ENCODE measurements at regions not wholly inside any gene's neighbourhood (a gene's known extent, or its start where the extent isn't known, plus 50 kb on each side); places are given as distances from the start of the nearest gene placed in this dataset.

GRCh38 chr7:46932676-46933424 is 649.1 kb downstream of the TNS3 start:
- H3K4me1 Mint-ChIP-seq: no peaks in the 10 kb centered on the region
- H3K4me1 ChIP-seq (ENCODE audit: control insufficient read depth in 1 of 2, extremely low read depth in 1 of 2, insufficient read depth in 2 of 2, low read length in 2 of 2): no peaks in the 10 kb centered on the region
- no peaks in the 10 kb centered on the region for H3K9me3 ChIP-seq
- DNase-seq: no peak
- no peak for ATAC-seq (replicated peaks in 1 of 4)
- H3K9me3 Mint-ChIP-seq: peaks cover 5 to 10% (median 7%) of the 10 kb centered on the region in 3 donors
- no peak overlapping the region for H3K27ac Mint-ChIP-seq
- 100% methylated on average over 1 of the region's 7 CpGs for WGBS (ENCODE audit: insufficient coverage)
- CTCF ChIA-PET: no interaction called here
- peaks cover 0 to 2% of the 10 kb centered on the region in 2 experiments for H3K27me3 ChIP-seq (replicated peaks in 1 of 2; ENCODE audit: control insufficient read depth in 2 of 2, extremely low read depth in 1 of 2, insufficient read depth in 2 of 2, low read length in 1 of 2)
- no peak overlapping the region for H3K27ac ChIP-seq (ENCODE audit: low read length)
- no peak overlapping the region for H3K4me3 ChIP-seq (ENCODE audit: control insufficient read depth in 1 of 2, extremely low read depth in 1 of 2, low read length in 1 of 2)
- H3K36me3 Mint-ChIP-seq: no peaks in the 10 kb centered on the region
- H3K27me3 Mint-ChIP-seq: no peaks in the 10 kb centered on the region
- no peak overlapping the region for H3K4me3 Mint-ChIP-seq
- no peaks in the 10 kb centered on the region for H3K36me3 ChIP-seq (ENCODE audit: control insufficient read depth in 2 of 2, extremely low read depth in 1 of 2, insufficient read depth in 1 of 2, low read length in 1 of 2)
- POLR2A ChIA-PET: no interaction called here

DNA sequence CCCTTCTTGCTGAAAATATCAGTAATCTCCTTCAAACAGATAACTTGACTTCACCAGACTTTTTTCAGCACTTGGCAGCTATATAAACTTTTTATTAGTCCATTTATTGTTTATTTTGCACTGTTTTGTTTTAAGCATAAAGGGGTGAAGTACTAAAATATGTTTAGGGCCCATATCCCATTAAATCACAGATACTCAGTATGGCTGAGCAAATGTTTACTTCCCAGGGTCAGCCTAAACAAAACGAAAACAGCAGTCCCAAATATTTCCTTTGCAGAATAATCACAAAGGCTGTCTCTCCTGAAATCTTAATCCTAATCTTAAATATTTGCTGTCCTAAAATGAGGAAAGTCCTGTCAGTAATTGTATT is 649.6 kb downstream of the TNS3 start:
- H3K9me3 ChIP-seq: no peaks in the 10 kb centered on the region
- ChIA-PET POLR2A (no interaction called here), CTCF (interaction anchor here in 1 of 2 donors (0.6 kb wide), 1 partner anchor 10 kb away, joined by 3 read pairs; no protein-coding TSS in a partner anchor)
- Mint-ChIP-seq H3K27me3 (no peaks in the 10 kb centered on the region), H3K36me3 (no peaks in the 10 kb centered on the region), H3K4me3 (no peak overlapping the region), H3K4me1 (no peaks in the 10 kb centered on the region), H3K9me3 (peaks cover 4 to 10% (median 5%) of the 10 kb centered on the region in 3 donors), H3K27ac (no peak overlapping the region)
- peaks cover 0 to 2% of the 10 kb centered on the region in 2 experiments for H3K27me3 ChIP-seq (replicated peaks in 1 of 2; ENCODE audit: control insufficient read depth in 2 of 2, extremely low read depth in 1 of 2, insufficient read depth in 2 of 2, low read length in 1 of 2)
- H3K4me3 ChIP-seq (ENCODE audit: control insufficient read depth in 1 of 2, extremely low read depth in 1 of 2, low read length in 1 of 2): no peak overlapping the region
- no peak for DNase-seq
- H3K36me3 ChIP-seq (ENCODE audit: control insufficient read depth in 2 of 2, extremely low read depth in 1 of 2, insufficient read depth in 1 of 2, low read length in 1 of 2): no peaks in the 10 kb centered on the region
- no CpG with 5 or more reads among the region's 1 CpG for WGBS (ENCODE audit: insufficient coverage)
- no peak for ATAC-seq (replicated peaks in 1 of 4)
- no peak overlapping the region for H3K27ac ChIP-seq (ENCODE audit: low read length)
- no peaks in the 10 kb centered on the region for H3K4me1 ChIP-seq (ENCODE audit: control insufficient read depth in 1 of 2, extremely low read depth in 1 of 2, insufficient read depth in 2 of 2, low read length in 2 of 2)

DNA sequence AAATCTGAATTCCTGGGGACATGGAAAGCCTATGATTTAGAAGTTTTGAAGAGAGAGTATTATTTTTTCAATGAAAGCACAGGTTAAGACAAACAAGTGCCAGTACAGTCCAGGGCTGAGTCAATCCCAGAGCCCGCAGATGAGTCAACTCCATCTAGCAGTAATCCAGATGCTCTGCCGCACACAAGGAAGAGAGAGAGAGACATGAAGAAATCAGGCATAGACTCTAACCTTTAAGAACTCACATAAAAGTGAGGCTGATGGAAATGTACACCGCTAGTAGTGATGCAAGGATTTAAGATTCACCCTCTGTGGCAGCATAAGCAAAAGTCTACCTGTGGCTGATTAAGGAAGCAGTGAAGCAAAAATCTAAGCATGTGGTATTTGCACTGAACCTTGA is 651.5 kb downstream of the TNS3 start:
- ChIA-PET POLR2A (no interaction called here), CTCF (interaction anchor here in 1 of 2 donors (0.6 kb wide), 1 partner anchor 21 kb away, joined by 5 read pairs; no protein-coding TSS in a partner anchor)
- Histone ChIP-seq H3K27ac (ENCODE audit: low read length) (no peak overlapping the region), H3K4me3 (ENCODE audit: control insufficient read depth in 1 of 2, extremely low read depth in 1 of 2, low read length in 1 of 2) (no peak overlapping the region), H3K4me1 (ENCODE audit: control insufficient read depth in 1 of 2, extremely low read depth in 1 of 2, insufficient read depth in 2 of 2, low read length in 2 of 2) (no peaks in the 10 kb centered on the region), H3K36me3 (ENCODE audit: control insufficient read depth in 2 of 2, extremely low read depth in 1 of 2, insufficient read depth in 1 of 2, low read length in 1 of 2) (no peaks in the 10 kb centered on the region), H3K27me3 (replicated peaks in 1 of 2; ENCODE audit: control insufficient read depth in 2 of 2, extremely low read depth in 1 of 2, insufficient read depth in 2 of 2, low read length in 1 of 2) (peaks cover 0 to 2% of the 10 kb centered on the region in 2 experiments), H3K9me3 (no peaks in the 10 kb centered on the region)
- H3K27ac Mint-ChIP-seq: no peak overlapping the region
- no peak overlapping the region for H3K4me3 Mint-ChIP-seq
- 80% methylated on average over 1 of the region's 3 CpGs for WGBS (ENCODE audit: insufficient coverage)
- H3K4me1 Mint-ChIP-seq: no peaks in the 10 kb centered on the region
- H3K27me3 Mint-ChIP-seq: no peaks in the 10 kb centered on the region
- ATAC-seq (replicated peaks in 1 of 4): no peak
- H3K9me3 Mint-ChIP-seq: peaks cover 0 to 7% (median 3%) of the 10 kb centered on the region in 3 donors
- DNase-seq: no peak
- H3K36me3 Mint-ChIP-seq: no peaks in the 10 kb centered on the region

GRCh38 chr7:46929359-46929758 is 652.6 kb downstream of the TNS3 start:
- H3K4me3 ChIP-seq (ENCODE audit: control insufficient read depth in 1 of 2, extremely low read depth in 1 of 2, low read length in 1 of 2): no peak overlapping the region
- ChIA-PET POLR2A (no interaction called here), CTCF (no interaction called here)

DNA sequence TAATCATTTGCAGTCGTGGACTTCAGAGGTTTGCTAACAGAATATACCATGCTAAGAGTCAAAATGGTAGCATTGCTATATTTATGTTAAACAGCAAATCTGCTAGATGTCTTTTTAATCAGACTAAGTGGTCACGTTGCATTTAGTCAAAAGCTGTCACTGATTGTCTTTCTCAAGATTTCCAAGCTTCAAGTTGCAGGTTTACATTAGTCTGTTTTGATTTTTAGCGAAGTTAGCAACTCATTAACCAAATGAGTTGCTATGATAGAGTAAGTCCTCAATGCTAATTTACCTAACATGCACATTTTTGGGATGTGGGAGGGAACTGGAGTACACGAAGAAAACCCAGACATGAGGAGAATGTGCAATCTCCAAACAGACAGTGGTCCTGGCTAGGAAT is 653.2 kb downstream of the TNS3 start:
- no peak overlapping the region for H3K27ac ChIP-seq (ENCODE audit: low read length)
- no peaks in the 10 kb centered on the region for H3K4me1 Mint-ChIP-seq
- no peaks in the 10 kb centered on the region for H3K9me3 ChIP-seq
- H3K36me3 Mint-ChIP-seq: no peaks in the 10 kb centered on the region
- ATAC-seq (replicated peaks in 1 of 4) (no peak), DNase-seq (no peak)
- H3K27me3 ChIP-seq (replicated peaks in 1 of 2; ENCODE audit: control insufficient read depth in 2 of 2, extremely low read depth in 1 of 2, insufficient read depth in 2 of 2, low read length in 1 of 2): peaks cover 0 to 2% of the 10 kb centered on the region in 2 experiments
- H3K36me3 ChIP-seq (ENCODE audit: control insufficient read depth in 2 of 2, extremely low read depth in 1 of 2, insufficient read depth in 1 of 2, low read length in 1 of 2): no peaks in the 10 kb centered on the region
- CTCF ChIA-PET: no interaction called here
- peaks cover 0 to 11% (median 5%) of the 10 kb centered on the region in 3 donors for H3K9me3 Mint-ChIP-seq
- H3K27me3 Mint-ChIP-seq: no peaks in the 10 kb centered on the region
- WGBS (ENCODE audit: insufficient coverage): 17% methylated on average over 1 of the region's 4 CpGs
- H3K27ac Mint-ChIP-seq: no peak overlapping the region
- H3K4me3 Mint-ChIP-seq: no peak overlapping the region
- H3K4me3 ChIP-seq (ENCODE audit: control insufficient read depth in 1 of 2, extremely low read depth in 1 of 2, low read length in 1 of 2): no peak overlapping the region
- POLR2A ChIA-PET: no interaction called here
- H3K4me1 ChIP-seq (ENCODE audit: control insufficient read depth in 1 of 2, extremely low read depth in 1 of 2, insufficient read depth in 2 of 2, low read length in 2 of 2): no peaks in the 10 kb centered on the region

More at GRCh38 chr7:46929359-46929758, 652.6 kb downstream of the TNS3 start:
- H3K9me3 ChIP-seq: no peaks in the 10 kb centered on the region
- no peak overlapping the region for H3K27ac ChIP-seq (ENCODE audit: low read length)
- Mint-ChIP-seq H3K4me3 (no peak overlapping the region), H3K9me3 (peaks cover 0 to 10% (median 3%) of the 10 kb centered on the region in 3 donors), H3K36me3 (no peaks in the 10 kb centered on the region), H3K4me1 (no peaks in the 10 kb centered on the region), H3K27ac (no peak overlapping the region), H3K27me3 (no peaks in the 10 kb centered on the region)
- H3K36me3 ChIP-seq (ENCODE audit: control insufficient read depth in 2 of 2, extremely low read depth in 1 of 2, insufficient read depth in 1 of 2, low read length in 1 of 2): no peaks in the 10 kb centered on the region
- H3K27me3 ChIP-seq (replicated peaks in 1 of 2; ENCODE audit: control insufficient read depth in 2 of 2, extremely low read depth in 1 of 2, insufficient read depth in 2 of 2, low read length in 1 of 2): peaks cover 0 to 2% of the 10 kb centered on the region in 2 experiments
- ATAC-seq (replicated peaks in 1 of 4) (no peak), DNase-seq (no peak)
- no peaks in the 10 kb centered on the region for H3K4me1 ChIP-seq (ENCODE audit: control insufficient read depth in 1 of 2, extremely low read depth in 1 of 2, insufficient read depth in 2 of 2, low read length in 2 of 2)

DNA sequence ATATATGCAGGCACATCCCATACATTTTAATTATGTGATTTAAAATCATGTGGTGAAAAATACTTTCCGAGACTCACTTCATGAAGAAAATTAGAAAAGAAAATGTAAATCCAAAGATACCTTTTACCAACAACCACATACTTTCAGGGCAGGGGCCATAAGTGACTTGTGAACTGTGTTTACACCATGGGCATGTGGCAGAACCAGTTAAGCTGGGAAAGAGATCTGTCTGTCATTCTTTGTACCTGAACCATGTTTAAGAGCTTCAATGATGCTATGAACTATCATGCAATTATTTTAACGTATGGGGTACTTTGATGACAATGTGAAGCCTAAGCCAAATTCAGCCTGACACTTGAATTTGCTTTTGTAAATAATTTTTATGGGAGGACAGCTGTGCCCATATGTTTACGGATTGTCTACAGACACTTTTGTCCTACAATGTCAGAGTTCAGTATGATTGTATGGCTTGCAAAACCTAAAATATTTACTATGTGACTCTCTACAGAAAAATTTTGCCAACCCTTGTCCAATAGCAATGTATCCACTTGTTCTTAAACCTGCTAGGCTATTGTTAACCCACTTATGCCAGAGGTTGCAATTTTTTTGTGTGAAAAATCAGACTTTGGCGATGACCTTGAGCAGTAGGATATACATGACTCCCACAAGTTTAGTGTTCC is 654.6 kb downstream of the TNS3 start:
- Mint-ChIP-seq H3K4me3 (no peak overlapping the region), H3K9me3 (peaks cover 5 to 23% (median 7%) of the 10 kb centered on the region in 3 donors), H3K36me3 (no peaks in the 10 kb centered on the region), H3K4me1 (no peaks in the 10 kb centered on the region), H3K27ac (no peak overlapping the region), H3K27me3 (no peaks in the 10 kb centered on the region)
- ATAC-seq (replicated peaks in 1 of 4): no peak
- Histone ChIP-seq H3K9me3 (no peaks in the 10 kb centered on the region), H3K27me3 (replicated peaks in 1 of 2; ENCODE audit: control insufficient read depth in 2 of 2, extremely low read depth in 1 of 2, insufficient read depth in 2 of 2, low read length in 1 of 2) (peaks cover 0 to 2% of the 10 kb centered on the region in 2 experiments), H3K4me3 (ENCODE audit: control insufficient read depth in 1 of 2, extremely low read depth in 1 of 2, low read length in 1 of 2) (no peak overlapping the region), H3K27ac (ENCODE audit: low read length) (no peak overlapping the region), H3K36me3 (ENCODE audit: control insufficient read depth in 2 of 2, extremely low read depth in 1 of 2, insufficient read depth in 1 of 2, low read length in 1 of 2) (no peaks in the 10 kb centered on the region), H3K4me1 (ENCODE audit: control insufficient read depth in 1 of 2, extremely low read depth in 1 of 2, insufficient read depth in 2 of 2, low read length in 2 of 2) (no peaks in the 10 kb centered on the region)
- CTCF ChIA-PET: no interaction called here
- POLR2A ChIA-PET: no interaction called here
- WGBS (ENCODE audit: insufficient coverage): 53% methylated on average over 2 of the region's 4 CpGs
- DNase-seq: no peak

Measured in T-cell (primary cell).